GM10248 (cell line): ENCODE measurements at regions not wholly inside any gene's neighbourhood (a gene's known extent, or its start where the extent isn't known, plus 50 kb on each side); places are given as distances from the start of the nearest gene placed in this dataset.

Experiments used
- CTCF ChIA-PET: fragments of 300-600 bp; sonication (Branson Sonifier 250); formaldehyde crosslinking; extraction: SDS; loops from one replicate; lab custom pipeline; 2021; ENCODE audit warnings: antibody characterized with exemption; lab: Yijun Ruan, JAX
- POLR2A ChIA-PET: fragments of 350-650 bp; sonication (Branson Sonifier 250); formaldehyde crosslinking; extraction: SDS; loops from one replicate; lab custom pipeline; 2020; ENCODE audit warnings: antibody characterized with exemption; lab: Yijun Ruan, JAX
- DNase-seq: peaks from one replicate; pipeline ENCODE4 v3.0.0; 2012; ENCODE audit errors: extremely low spot score
- CTCF ChIP-seq: IDR thresholded peaks from 2 replicates; pipeline ENCODE4 v1.5.1; 2012; ENCODE audit warnings: mild to moderate bottlenecking, low read depth; ENCODE audit errors: extremely low read depth, missing control alignments, control extremely low read depth

- ChIA-PET POLR2A (no interaction called here), CTCF (no interaction called here)
- TF ChIP-seq CTCF, result no peak
- DNase-seq, result no peak
These were observed 102.5 kb downstream of the INHBB start for GRCh38 chr2:120448436-120448835.

GRCh38 chr2:120448961-120449810, 103.2 kb downstream of the INHBB start:
- no peak for DNase-seq
- POLR2A ChIA-PET, result no interaction called here
- no peak for TF ChIP-seq CTCF
- CTCF ChIA-PET, result no interaction called here

- no peak for TF ChIP-seq CTCF
- POLR2A ChIA-PET, result no interaction called here
- DNase-seq, result no peak
- CTCF ChIA-PET, result no interaction called here
These were observed 104.4 kb downstream of the INHBB start for GRCh38 chr2:120450196-120450820.

DNA sequence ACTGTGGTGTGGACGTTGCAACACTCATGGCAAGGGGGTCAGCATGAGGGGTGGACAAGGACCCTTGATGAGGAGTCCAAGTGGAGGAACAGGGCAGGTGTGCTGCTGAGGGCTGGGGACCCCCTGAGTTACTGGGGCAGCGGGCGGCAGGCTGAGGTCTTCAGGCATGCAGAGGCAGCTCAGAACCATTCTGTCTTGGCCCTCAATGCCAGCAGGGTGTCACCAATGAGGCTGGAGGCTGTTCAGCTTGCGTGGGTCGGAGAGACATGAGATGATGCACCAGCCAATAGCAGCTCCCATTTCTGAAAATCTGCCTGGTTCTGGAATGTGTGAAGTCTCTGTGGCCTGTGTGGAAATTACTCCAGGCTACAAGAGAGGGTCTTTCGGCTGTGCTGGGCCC, 105.4 kb downstream of the INHBB start:
- DNase-seq, result no peak
- ChIA-PET CTCF (no interaction called here), POLR2A (no interaction called here)
- no peak for TF ChIP-seq CTCF

DNA sequence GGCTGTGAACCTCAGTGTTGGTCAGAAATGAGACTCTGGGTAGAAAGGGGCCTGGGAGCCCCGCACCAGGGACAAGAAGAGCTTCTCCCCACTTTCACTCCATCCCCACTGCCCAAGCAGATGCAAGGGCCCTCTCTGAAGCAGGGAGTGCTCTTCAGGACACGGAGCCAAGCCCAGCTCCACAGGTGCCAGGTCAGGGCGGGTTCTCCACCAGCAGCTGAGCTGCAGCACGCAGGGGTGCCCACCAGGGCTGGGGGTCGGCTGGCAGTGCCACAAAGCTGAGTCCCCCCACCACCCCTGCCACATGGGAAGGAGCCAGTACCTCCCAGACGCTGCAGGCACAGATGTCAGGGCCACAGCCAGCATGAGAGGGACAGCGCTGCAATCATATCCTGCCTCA, 106.2 kb downstream of the INHBB start:
- TF ChIP-seq CTCF, result no peak
- POLR2A ChIA-PET, result no interaction called here
- no peak for DNase-seq
- CTCF ChIA-PET, result no interaction called here

DNA sequence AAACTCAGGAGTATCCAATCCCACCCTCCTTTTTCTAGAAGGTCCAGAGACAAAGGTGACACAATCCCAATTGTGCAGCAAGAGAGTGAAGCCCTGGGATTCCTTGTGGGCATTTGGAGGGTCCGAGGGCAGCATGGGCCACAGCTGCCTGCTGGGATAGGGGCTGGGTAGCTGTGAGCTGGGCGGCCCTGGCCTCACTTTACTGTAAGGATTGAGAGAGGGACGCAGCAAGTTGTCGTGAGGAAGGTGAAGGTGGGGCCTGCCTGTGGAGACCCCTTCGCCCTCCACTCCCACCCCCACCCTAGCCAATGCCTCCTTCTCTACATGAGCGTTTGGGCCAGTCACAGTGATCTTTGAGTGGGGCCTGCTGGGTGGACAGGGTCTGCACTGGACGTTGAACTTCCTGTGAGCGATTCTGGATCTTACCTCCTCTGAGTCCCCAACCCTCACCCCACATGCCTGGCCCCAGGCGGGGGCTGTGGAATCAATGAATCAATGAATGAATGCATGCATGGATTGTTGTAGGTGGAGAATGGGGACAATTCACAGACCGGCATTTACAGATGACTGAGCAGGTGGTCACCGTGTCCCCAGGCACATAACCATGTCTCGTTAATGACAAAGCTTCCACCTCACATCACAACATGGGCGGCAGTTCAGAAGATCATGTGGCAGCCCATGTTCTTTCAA, 107.2 kb downstream of the INHBB start:
- ChIA-PET CTCF (no interaction called here), POLR2A (no interaction called here)
- no peak for TF ChIP-seq CTCF
- no peak for DNase-seq
